ENCODE measurements at regions not wholly inside any gene's neighbourhood (a gene's known extent, or its start where the extent isn't known, plus 50 kb on each side); places are given as distances from the start of the nearest gene placed in this dataset.

- Histone ChIP-seq H3K27me3 (ENCODE audit: control insufficient read depth in 1 of 2, insufficient read depth in 2 of 2, low read length in 2 of 2) (no peaks in the 10 kb centered on the region), H3K27ac (ENCODE audit: low read depth in 2 of 2, low read length in 1 of 2) (no peak overlapping the region), H3K36me3 (ENCODE audit: control insufficient read depth in 2 of 2, insufficient read depth in 2 of 2, low read length in 1 of 2) (no peaks in the 10 kb centered on the region), H3K9me3 (ENCODE audit: control insufficient read depth in 2 of 2, insufficient read depth in 1 of 2, low read depth in 1 of 2, low read length in 1 of 2) (no peaks in the 10 kb centered on the region), H3K4me3 (ENCODE audit: low read depth in 1 of 2, low read length in 2 of 2) (no peak overlapping the region), H3K4me1 (ENCODE audit: control insufficient read depth in 2 of 2, insufficient read depth in 2 of 2, low read length in 1 of 2) (peaks cover 0 to 3% of the 10 kb centered on the region in 2 donors)
- 67 to 79% methylated on average over 2 of the region's 2 CpGs for WGBS, 2 donors
Measured at GRCh38 chr14:51547701-51548100, 104.0 kb upstream of the FRMD6 start.

GRCh38 chr14:51548187-51548586 lies 103.5 kb upstream of the FRMD6 start:
- no peak overlapping the region for H3K4me3 ChIP-seq (ENCODE audit: low read depth in 1 of 2, low read length in 2 of 2)
- H3K27ac ChIP-seq (ENCODE audit: low read depth in 2 of 2, low read length in 1 of 2) = no peak overlapping the region
- H3K27me3 ChIP-seq (ENCODE audit: control insufficient read depth in 1 of 2, insufficient read depth in 2 of 2, low read length in 2 of 2) = no peaks in the 10 kb centered on the region
- WGBS, 2 donors = 64 to 65% methylated on average over 4 of the region's 4 CpGs
- no peaks in the 10 kb centered on the region for H3K36me3 ChIP-seq (ENCODE audit: control insufficient read depth in 2 of 2, insufficient read depth in 2 of 2, low read length in 1 of 2)
- H3K9me3 ChIP-seq (ENCODE audit: control insufficient read depth in 2 of 2, insufficient read depth in 1 of 2, low read depth in 1 of 2, low read length in 1 of 2) = no peaks in the 10 kb centered on the region
- peaks cover 0 to 3% of the 10 kb centered on the region in 2 donors for H3K4me1 ChIP-seq (ENCODE audit: control insufficient read depth in 2 of 2, insufficient read depth in 2 of 2, low read length in 1 of 2)

- H3K27ac ChIP-seq (ENCODE audit: low read depth in 2 of 2, low read length in 1 of 2) = no peak overlapping the region
- H3K4me1 ChIP-seq (ENCODE audit: control insufficient read depth in 2 of 2, insufficient read depth in 2 of 2, low read length in 1 of 2) = peaks cover 0 to 3% of the 10 kb centered on the region in 2 donors
- 61 to 68% methylated on average over 5 of the region's 5 CpGs for WGBS, 2 donors
- no peak overlapping the region for H3K4me3 ChIP-seq (ENCODE audit: low read depth in 1 of 2, low read length in 2 of 2)
- H3K27me3 ChIP-seq (ENCODE audit: control insufficient read depth in 1 of 2, insufficient read depth in 2 of 2, low read length in 2 of 2) = no peaks in the 10 kb centered on the region
- no peaks in the 10 kb centered on the region for H3K36me3 ChIP-seq (ENCODE audit: control insufficient read depth in 2 of 2, insufficient read depth in 2 of 2, low read length in 1 of 2)
- no peaks in the 10 kb centered on the region for H3K9me3 ChIP-seq (ENCODE audit: control insufficient read depth in 2 of 2, insufficient read depth in 1 of 2, low read depth in 1 of 2, low read length in 1 of 2)
Measured at GRCh38 chr14:51550636-51551035, 101.1 kb upstream of the FRMD6 start.

- H3K4me3 ChIP-seq (ENCODE audit: low read depth in 1 of 2, low read length in 2 of 2) = no peak overlapping the region
- no peaks in the 10 kb centered on the region for H3K9me3 ChIP-seq (ENCODE audit: control insufficient read depth in 2 of 2, insufficient read depth in 1 of 2, low read depth in 1 of 2, low read length in 1 of 2)
- WGBS, 2 donors = 68 to 89% methylated on average over 7 of the region's 7 CpGs
- H3K4me1 ChIP-seq (ENCODE audit: control insufficient read depth in 2 of 2, insufficient read depth in 2 of 2, low read length in 1 of 2) = peaks cover 0 to 3% of the 10 kb centered on the region in 2 donors
- H3K36me3 ChIP-seq (ENCODE audit: control insufficient read depth in 2 of 2, insufficient read depth in 2 of 2, low read length in 1 of 2) = no peaks in the 10 kb centered on the region
- no peak overlapping the region for H3K27ac ChIP-seq (ENCODE audit: low read depth in 2 of 2, low read length in 1 of 2)
- H3K27me3 ChIP-seq (ENCODE audit: control insufficient read depth in 1 of 2, insufficient read depth in 2 of 2, low read length in 2 of 2) = no peaks in the 10 kb centered on the region
Measured at GRCh38 chr14:51552275-51552674, 99.4 kb upstream of the FRMD6 start.

- Histone ChIP-seq H3K9me3 (ENCODE audit: control insufficient read depth in 2 of 2, insufficient read depth in 1 of 2, low read depth in 1 of 2, low read length in 1 of 2) (no peaks in the 10 kb centered on the region), H3K27me3 (ENCODE audit: control insufficient read depth in 1 of 2, insufficient read depth in 2 of 2, low read length in 2 of 2) (no peaks in the 10 kb centered on the region), H3K36me3 (ENCODE audit: control insufficient read depth in 2 of 2, insufficient read depth in 2 of 2, low read length in 1 of 2) (no peaks in the 10 kb centered on the region), H3K4me3 (ENCODE audit: low read depth in 1 of 2, low read length in 2 of 2) (no peak overlapping the region), H3K4me1 (ENCODE audit: control insufficient read depth in 2 of 2, insufficient read depth in 2 of 2, low read length in 1 of 2) (peaks cover 0 to 3% of the 10 kb centered on the region in 2 donors), H3K27ac (ENCODE audit: low read depth in 2 of 2, low read length in 1 of 2) (no peak overlapping the region)
- 42 to 55% methylated on average over 4 of the region's 4 CpGs for WGBS, 2 donors
Measured at GRCh38 chr14:51552768-51553404, 98.8 kb upstream of the FRMD6 start.

GRCh38 chr14:51554339-51554920 lies 97.3 kb upstream of the FRMD6 start:
- WGBS, 2 donors = 92 to 94% methylated on average over 8 of the region's 8 CpGs
- Histone ChIP-seq H3K4me1 (ENCODE audit: control insufficient read depth in 2 of 2, insufficient read depth in 2 of 2, low read length in 1 of 2) (peaks cover 0 to 3% of the 10 kb centered on the region in 2 donors), H3K27me3 (ENCODE audit: control insufficient read depth in 1 of 2, insufficient read depth in 2 of 2, low read length in 2 of 2) (no peaks in the 10 kb centered on the region), H3K9me3 (ENCODE audit: control insufficient read depth in 2 of 2, insufficient read depth in 1 of 2, low read depth in 1 of 2, low read length in 1 of 2) (no peaks in the 10 kb centered on the region), H3K27ac (ENCODE audit: low read depth in 2 of 2, low read length in 1 of 2) (no peak overlapping the region), H3K36me3 (ENCODE audit: control insufficient read depth in 2 of 2, insufficient read depth in 2 of 2, low read length in 1 of 2) (no peaks in the 10 kb centered on the region), H3K4me3 (ENCODE audit: low read depth in 1 of 2, low read length in 2 of 2) (no peak overlapping the region)

- WGBS, 2 donors = 77 to 86% methylated on average over 2 of the region's 2 CpGs
- no peak overlapping the region for H3K27ac ChIP-seq (ENCODE audit: low read depth in 2 of 2, low read length in 1 of 2)
- peaks cover 0 to 3% of the 10 kb centered on the region in 2 donors for H3K4me1 ChIP-seq (ENCODE audit: control insufficient read depth in 2 of 2, insufficient read depth in 2 of 2, low read length in 1 of 2)
- H3K36me3 ChIP-seq (ENCODE audit: control insufficient read depth in 2 of 2, insufficient read depth in 2 of 2, low read length in 1 of 2) = no peaks in the 10 kb centered on the region
- no peak overlapping the region for H3K4me3 ChIP-seq (ENCODE audit: low read depth in 1 of 2, low read length in 2 of 2)
- no peaks in the 10 kb centered on the region for H3K27me3 ChIP-seq (ENCODE audit: control insufficient read depth in 1 of 2, insufficient read depth in 2 of 2, low read length in 2 of 2)
- H3K9me3 ChIP-seq (ENCODE audit: control insufficient read depth in 2 of 2, insufficient read depth in 1 of 2, low read depth in 1 of 2, low read length in 1 of 2) = no peaks in the 10 kb centered on the region
Measured at GRCh38 chr14:51554953-51555352, 96.8 kb upstream of the FRMD6 start.

GRCh38 chr14:51561141-51561540 lies 90.6 kb upstream of the FRMD6 start:
- no peak overlapping the region for H3K4me3 ChIP-seq (ENCODE audit: low read depth in 1 of 2, low read length in 2 of 2)
- H3K36me3 ChIP-seq (ENCODE audit: control insufficient read depth in 2 of 2, insufficient read depth in 2 of 2, low read length in 1 of 2) = no peaks in the 10 kb centered on the region
- peaks cover 0 to 5% of the 10 kb centered on the region in 2 donors for H3K4me1 ChIP-seq (ENCODE audit: control insufficient read depth in 2 of 2, insufficient read depth in 2 of 2, low read length in 1 of 2)
- no peaks in the 10 kb centered on the region for H3K9me3 ChIP-seq (ENCODE audit: control insufficient read depth in 2 of 2, insufficient read depth in 1 of 2, low read depth in 1 of 2, low read length in 1 of 2)
- no peaks in the 10 kb centered on the region for H3K27me3 ChIP-seq (ENCODE audit: control insufficient read depth in 1 of 2, insufficient read depth in 2 of 2, low read length in 2 of 2)
- no peak overlapping the region for H3K27ac ChIP-seq (ENCODE audit: low read depth in 2 of 2, low read length in 1 of 2)
- 94 to 95% methylated on average over 2 of the region's 2 CpGs for WGBS, 2 donors

GRCh38 chr14:51562816-51563215 lies 88.9 kb upstream of the FRMD6 start:
- no peak overlapping the region for H3K27ac ChIP-seq (ENCODE audit: low read depth in 2 of 2, low read length in 1 of 2)
- no peak overlapping the region for H3K4me3 ChIP-seq (ENCODE audit: low read depth in 1 of 2, low read length in 2 of 2)
- peaks cover 0 to 5% of the 10 kb centered on the region in 2 donors for H3K4me1 ChIP-seq (ENCODE audit: control insufficient read depth in 2 of 2, insufficient read depth in 2 of 2, low read length in 1 of 2)
- H3K27me3 ChIP-seq (ENCODE audit: control insufficient read depth in 1 of 2, insufficient read depth in 2 of 2, low read length in 2 of 2) = no peaks in the 10 kb centered on the region
- no peaks in the 10 kb centered on the region for H3K9me3 ChIP-seq (ENCODE audit: control insufficient read depth in 2 of 2, insufficient read depth in 1 of 2, low read depth in 1 of 2, low read length in 1 of 2)
- 80 to 86% methylated on average over 5 of the region's 5 CpGs for WGBS, 2 donors
- H3K36me3 ChIP-seq (ENCODE audit: control insufficient read depth in 2 of 2, insufficient read depth in 2 of 2, low read length in 1 of 2) = no peaks in the 10 kb centered on the region

GRCh38 chr14:51563560-51563959 lies 88.2 kb upstream of the FRMD6 start:
- Histone ChIP-seq H3K4me3 (ENCODE audit: low read depth in 1 of 2, low read length in 2 of 2) (no peak overlapping the region), H3K9me3 (ENCODE audit: control insufficient read depth in 2 of 2, insufficient read depth in 1 of 2, low read depth in 1 of 2, low read length in 1 of 2) (no peaks in the 10 kb centered on the region), H3K36me3 (ENCODE audit: control insufficient read depth in 2 of 2, insufficient read depth in 2 of 2, low read length in 1 of 2) (no peaks in the 10 kb centered on the region), H3K4me1 (ENCODE audit: control insufficient read depth in 2 of 2, insufficient read depth in 2 of 2, low read length in 1 of 2) (peaks cover 0 to 5% of the 10 kb centered on the region in 2 donors), H3K27me3 (ENCODE audit: control insufficient read depth in 1 of 2, insufficient read depth in 2 of 2, low read length in 2 of 2) (no peaks in the 10 kb centered on the region), H3K27ac (ENCODE audit: low read depth in 2 of 2, low read length in 1 of 2) (no peak overlapping the region)
- WGBS, 2 donors = 91 to 93% methylated on average over 3 of the region's 3 CpGs

Data from esophagus (tissue), 2 donors.